H1 (cell line): ENCODE measurements at regions not wholly inside any gene's neighbourhood (a gene's known extent, or its start where the extent isn't known, plus 50 kb on each side); places are given as distances from the start of the nearest gene placed in this dataset.

ENCODE experiments used
- CTCF ChIA-PET: fragments of 300-600 bp; sonication (Branson Sonifier 250); formaldehyde crosslinking; loops from one replicate; lab custom pipeline; 2021; ENCODE audit not compliant: partially characterized antibody; lab: Charles Lee
- POLR2A ChIA-PET: fragments of 300-600 bp; sonication (Branson Sonifier 250); formaldehyde crosslinking; loops from one replicate; lab custom pipeline; 2021; ENCODE audit warnings: inconsistent platforms; ENCODE audit not compliant: partially characterized antibody; lab: Charles Lee
- DNase-seq, 2 experiments: peaks; one replicate each; pipeline versions ENCODE4 v3.0.0 to v3.0.0-alpha.2; 2010 to 2022; ENCODE audit warnings: low spot score in 2 of 2, low read depth in 1 of 2, mixed read lengths in 1 of 2
- FAIRE-seq: peaks from 2 replicates; lab custom pipeline; 2011; peaks lifted over from hg19 to GRCh38; lab: Jason Lieb, UNC
- H2AFZ ChIP-seq: 2 replicates; pipeline ENCODE4 v1.8.1; 2012; ENCODE audit warnings: low read length, inconsistent platforms
- H2AK5ac ChIP-seq: 2 replicates; pipeline ENCODE4 v1.6.1; 2013; ENCODE audit warnings: low read depth, low read length
- H2BK120ac ChIP-seq: replicated peaks from 2 replicates; pipeline ENCODE3; 2013; ENCODE audit warnings: low read depth, low read length, inconsistent platforms
- H2BK12ac ChIP-seq: 2 replicates; pipeline ENCODE4 v1.6.1; 2013; ENCODE audit warnings: low read depth, low read length
- H2BK15ac ChIP-seq: 2 replicates; pipeline ENCODE4 v1.6.1; 2013; ENCODE audit warnings: low read length
- H2BK20ac ChIP-seq: 2 replicates; pipeline ENCODE4 v1.6.1; 2013; ENCODE audit warnings: low read length
- H2BK5ac ChIP-seq: 2 replicates; pipeline ENCODE4 v1.6.1; 2013; ENCODE audit warnings: low read depth, low read length
- H3K14ac ChIP-seq: 2 replicates; pipeline ENCODE4 v1.6.1; 2013; ENCODE audit warnings: inconsistent platforms; ENCODE audit not compliant: insufficient read length
- H3K18ac ChIP-seq: 2 replicates; pipeline ENCODE4 v1.6.1; 2013; ENCODE audit warnings: low read length; ENCODE audit errors: extremely low read depth
- H3K23ac ChIP-seq: 2 replicates; pipeline ENCODE4 v1.6.1; 2013; ENCODE audit warnings: inconsistent platforms; ENCODE audit not compliant: insufficient read length
- H3K23me2 ChIP-seq: 2 replicates; pipeline ENCODE4 v1.6.1; 2013; ENCODE audit warnings: low read depth, low read length
- H3K27ac ChIP-seq: 2 replicates; pipeline ENCODE4 v1.6.1; 2011; ENCODE audit warnings: low read depth, low read length, inconsistent platforms
- H3K27me3 ChIP-seq, 4 experiments: replicated peaks in 1 of 4; 1 replicate in 1 of 4; 2 replicates in 3 of 4; pipeline versions ENCODE4 v1.6.1 to v1.8.1; 2011 to 2013; ENCODE audit warnings: low read length in 3 of 4, mild to moderate bottlenecking in 3 of 4, inconsistent platforms in 2 of 4, mixed read lengths in 2 of 4, moderate library complexity in 1 of 4; ENCODE audit not compliant: control insufficient read depth in 3 of 4, insufficient read depth in 3 of 4; ENCODE audit errors: extremely low read depth in 1 of 4
- H3K36me3 ChIP-seq, 4 experiments: 2 replicates each; pipeline versions ENCODE4 v1.6.1 to v1.8.1; 2011 to 2013; ENCODE audit warnings: mild to moderate bottlenecking in 4 of 4, low read length in 3 of 4, moderate library complexity in 2 of 4, control low read depth in 1 of 4, inconsistent platforms in 1 of 4; ENCODE audit not compliant: insufficient read depth in 4 of 4, control insufficient read depth in 2 of 4
- H3K4ac ChIP-seq: replicated peaks from 2 replicates; pipeline ENCODE3; 2013; ENCODE audit warnings: low read length, low read depth, mixed read lengths, inconsistent platforms; ENCODE audit not compliant: insufficient read length
- H3K4me1 ChIP-seq, 4 experiments: replicated peaks in 1 of 4; 1 replicate in 1 of 4; 2 replicates in 3 of 4; pipeline versions ENCODE4 v1.6.1 to v1.8.1; 2011 to 2013; ENCODE audit warnings: low read length in 3 of 4, inconsistent platforms in 2 of 4, mixed read lengths in 1 of 4; ENCODE audit not compliant: insufficient read depth in 4 of 4, control insufficient read depth in 3 of 4
- H3K4me2 ChIP-seq, 2 experiments: 2 replicates each; pipeline versions ENCODE4 v1.6.1 to v1.8.1; 2011 to 2013; ENCODE audit warnings: low read depth in 2 of 2, low read length in 2 of 2, control low read depth in 1 of 2, inconsistent platforms in 1 of 2, mild to moderate bottlenecking in 1 of 2; ENCODE audit not compliant: insufficient read depth in 1 of 2
- H3K4me3 ChIP-seq, 4 experiments: fragments of 200-600, 300-600 bp in 1 of 4; sonication (generic), shearing (Covaris generic), sonication (Bioruptor Twin) in 1 of 4; 2 replicates each; pipeline versions ENCODE4 v1.5.1 to v1.8.1; 2011 to 2016; ENCODE audit warnings: low read length in 4 of 4, low read depth in 3 of 4, control low read depth in 2 of 4, inconsistent platforms in 2 of 4, mild to moderate bottlenecking in 2 of 4, mixed read lengths in 1 of 4, moderate library complexity in 1 of 4; ENCODE audit not compliant: insufficient read depth in 2 of 4; ENCODE audit errors: extremely low read depth in 1 of 4
- H3K56ac ChIP-seq: replicated peaks from 2 replicates; pipeline ENCODE3; 2013; ENCODE audit warnings: low read depth, mild to moderate bottlenecking, mixed read lengths, low read length, inconsistent platforms; ENCODE audit not compliant: insufficient read length
- H3K79me1 ChIP-seq: 2 replicates; pipeline ENCODE4 v1.6.1; 2013; ENCODE audit warnings: low read depth, low read length, control low read depth
- H3K79me2 ChIP-seq, 2 experiments: 2 replicates each; pipeline versions ENCODE4 v1.6.1 to v1.8.1; 2012 to 2013; ENCODE audit warnings: low read length in 2 of 2, mild to moderate bottlenecking in 2 of 2, inconsistent platforms in 1 of 2; ENCODE audit not compliant: insufficient read depth in 2 of 2, control insufficient read depth in 1 of 2
- H3K9ac ChIP-seq, 4 experiments: replicated peaks in 1 of 4; 1 replicate in 1 of 4; 2 replicates in 3 of 4; pipeline versions ENCODE4 v1.6.1 to v1.8.1; 2011 to 2013; ENCODE audit warnings: low read depth in 3 of 4, low read length in 3 of 4, control low read depth in 2 of 4, mild to moderate bottlenecking in 2 of 4, moderate library complexity in 2 of 4, inconsistent platforms in 1 of 4; ENCODE audit errors: extremely low read depth in 1 of 4
- H3K9me3 ChIP-seq, 2 experiments: 2 replicates each; pipeline versions ENCODE4 v1.6.1 to v1.8.1; 2012 to 2013; ENCODE audit warnings: mild to moderate bottlenecking in 2 of 2, moderate library complexity in 2 of 2, control low read depth in 1 of 2, inconsistent platforms in 1 of 2, low read depth in 1 of 2, low read length in 1 of 2, mixed read lengths in 1 of 2; ENCODE audit not compliant: insufficient read depth in 2 of 2
- H4K20me1 ChIP-seq, 2 experiments: replicated peaks in 1 of 2; 2 replicates each; pipeline versions ENCODE3 to v1.8.1; 2011 to 2013; ENCODE audit warnings: inconsistent platforms in 2 of 2, low read length in 2 of 2, mild to moderate bottlenecking in 1 of 2; ENCODE audit not compliant: insufficient read depth in 2 of 2, control insufficient read depth in 1 of 2
- H4K5ac ChIP-seq: 2 replicates; pipeline ENCODE4 v1.6.1; 2013; ENCODE audit warnings: low read length, low read depth, mixed read lengths, inconsistent platforms; ENCODE audit not compliant: insufficient read length
- H4K8ac ChIP-seq: 2 replicates; pipeline ENCODE4 v1.8.0; 2013; ENCODE audit warnings: mild to moderate bottlenecking, moderate library complexity, low read length, inconsistent platforms; ENCODE audit not compliant: insufficient read depth; ENCODE audit errors: extremely low read depth
- H4K91ac ChIP-seq: replicated peaks from 2 replicates; pipeline ENCODE3; 2013; ENCODE audit warnings: low read length, mixed read lengths, inconsistent platforms; ENCODE audit not compliant: insufficient read length
- BRCA1 ChIP-seq: IDR thresholded peaks from 2 replicates; pipeline ENCODE4 v1.6.1; 2012; ENCODE audit warnings: low read depth, low read length, improper control_type of control experiment
- CBX5 ChIP-seq: fragments of 300-800, 300-1000 bp; sonication (generic); IDR thresholded peaks from 2 replicates; pipeline ENCODE4 v1.7.1; 2016; ENCODE audit warnings: antibody characterized with exemption, low read length, low read depth
- CHD2 ChIP-seq: IDR thresholded peaks from 2 replicates; pipeline ENCODE4 v1.6.1; 2012; ENCODE audit warnings: low read length, improper control_type of control experiment
- JUND ChIP-seq: IDR thresholded peaks from 2 replicates; pipeline ENCODE4 v1.6.1; 2011; ENCODE audit warnings: mild to moderate bottlenecking, improper control_type of control experiment, low read length
- KDM1A ChIP-seq: fragments of 200-600, 300-600 bp; sonication (generic); IDR thresholded peaks from 2 replicates; pipeline ENCODE4 v1.7.1; 2016; ENCODE audit warnings: mild to moderate bottlenecking, low read length, borderline replicate concordance
- NANOG ChIP-seq: IDR thresholded peaks from 2 replicates; pipeline ENCODE4 v1.6.1; 2011; ENCODE audit warnings: low read length, low read depth, mild to moderate bottlenecking, inconsistent platforms; ENCODE audit not compliant: insufficient read depth, poor library complexity, severe bottlenecking
- NRF1 ChIP-seq: IDR thresholded peaks from 2 replicates; pipeline ENCODE4 v1.6.1; 2011; ENCODE audit warnings: mild to moderate bottlenecking, low read depth, low read length, improper control_type of control experiment
- PHF8 ChIP-seq: fragments of 200-600 bp; sonication (generic); conservative IDR thresholded peaks from 2 replicates; pipeline ENCODE4 v1.7.1; 2012; ENCODE audit warnings: low read depth, mild to moderate bottlenecking, inconsistent platforms, low read length, moderate library complexity
- POLR2AphosphoS5 ChIP-seq: IDR thresholded peaks from 2 replicates; pipeline ENCODE4 v1.6.1; 2011; ENCODE audit warnings: low read depth, low read length
- SAP30 ChIP-seq: fragments of 300-600 bp; sonication (generic); IDR thresholded peaks from 2 replicates; pipeline ENCODE4 v1.7.1; 2012; ENCODE audit warnings: low read length, moderate library complexity, mild to moderate bottlenecking, inconsistent platforms; ENCODE audit not compliant: insufficient read depth, insufficient replicate concordance
- SIN3A ChIP-seq, 2 experiments: IDR thresholded peaks in 1 of 2; conservative IDR thresholded peaks in 1 of 2; 2 replicates each; pipeline ENCODE4 v1.6.1; 2011 to 2012; ENCODE audit warnings: low read length in 2 of 2, improper control_type of control experiment in 1 of 2, low read depth in 1 of 2, mild to moderate bottlenecking in 1 of 2
- SIRT6 ChIP-seq: IDR thresholded peaks from one replicate; pipeline ENCODE4 v1.7.1; 2012; ENCODE audit warnings: low read length, inconsistent platforms
- SP4 ChIP-seq: IDR thresholded peaks from 2 replicates; pipeline ENCODE4 v1.6.1; 2012; ENCODE audit warnings: low read length, inconsistent platforms
- TCF12 ChIP-seq: IDR thresholded peaks from 2 replicates; pipeline ENCODE4 v1.6.1; 2011; ENCODE audit warnings: low read depth, mild to moderate bottlenecking, low read length
- ZNF274 ChIP-seq: IDR thresholded peaks from 2 replicates; pipeline ENCODE4 v1.7.0; 2012; ENCODE audit warnings: low read length, borderline replicate concordance; ENCODE audit errors: extremely low read depth
- TF ChIP-seq, protein P1 (sequence below): IDR thresholded peaks from 2 replicates; pipeline ENCODE4 v1.6.1; 2012; ENCODE audit warnings: inconsistent platforms

DNA sequence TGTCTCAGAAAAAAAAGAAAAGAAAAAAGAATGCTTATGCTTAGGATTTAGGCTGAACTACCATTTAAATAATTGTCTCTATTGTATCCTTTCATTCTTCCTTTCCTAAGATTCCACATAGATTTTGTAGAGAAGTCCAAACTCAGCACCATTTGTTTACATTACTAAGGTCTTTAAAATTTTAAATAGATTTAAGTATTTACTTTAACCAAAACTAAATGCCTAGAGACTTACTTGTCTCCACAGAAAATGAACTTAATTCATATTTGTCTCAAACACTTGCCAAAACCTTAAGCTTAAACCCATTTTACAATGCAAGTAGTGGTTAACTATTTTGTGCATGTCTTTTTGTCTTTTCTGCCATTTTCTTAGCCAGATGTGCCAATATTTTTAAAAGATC lies 54.1 kb upstream of the ABI1 start:
- no peak overlapping the region for H2BK12ac ChIP-seq
- no peak overlapping the region for H3K23ac ChIP-seq
- H2BK5ac ChIP-seq, result no peak overlapping the region
- CTCF ChIA-PET, result no interaction called here
- no peak overlapping the region for H3K4ac ChIP-seq
- FAIRE-seq (no peak), DNase-seq (no peak)
- H3K79me2 ChIP-seq, result no peaks in the 10 kb centered on the region
- H3K27me3 ChIP-seq, result no peaks in the 10 kb centered on the region
- no peak overlapping the region for H2AK5ac ChIP-seq
- H3K4me2 ChIP-seq, result no peak overlapping the region
- H3K9ac ChIP-seq, result no peak overlapping the region
- H3K9me3 ChIP-seq, result no peaks in the 10 kb centered on the region
- no peaks in the 10 kb centered on the region for H4K20me1 ChIP-seq
- no peaks in the 10 kb centered on the region for H3K4me1 ChIP-seq
- no peaks in the 10 kb centered on the region for H3K36me3 ChIP-seq
- no peak overlapping the region for H4K5ac ChIP-seq
- POLR2A ChIA-PET, result no interaction called here
- H3K79me1 ChIP-seq, result no peaks in the 10 kb centered on the region
- no peak overlapping the region for H2BK15ac ChIP-seq
- H4K91ac ChIP-seq, result no peak overlapping the region
- H2BK120ac ChIP-seq, result no peak overlapping the region
- H4K8ac ChIP-seq, result no peak overlapping the region
- H3K4me3 ChIP-seq, result no peak overlapping the region
- H3K56ac ChIP-seq, result no peak overlapping the region
- no peak overlapping the region for H2AFZ ChIP-seq
- H3K14ac ChIP-seq, result no peak overlapping the region
- no peak overlapping the region for H3K18ac ChIP-seq
- H3K23me2 ChIP-seq, result no peaks in the 10 kb centered on the region
- no peak overlapping the region for H3K27ac ChIP-seq
- H2BK20ac ChIP-seq, result no peak overlapping the region
- TF ChIP-seq KDM1A, result no peak
- TF ChIP-seq SIN3A (conservative IDR thresholded peaks at IDR 0.05 in 1 of 2, IDR thresholded peaks at IDR 0.05 in 1 of 2; ENCODE audit: low read depth in 1 of 2, low read length in 2 of 2), result no peak
- TF ChIP-seq SP4, result no peak
- TF ChIP-seq SIRT6, result no peak
- no peak for TF ChIP-seq BRCA1
- no peak for TF ChIP-seq CBX5
- TF ChIP-seq, protein P1, sequence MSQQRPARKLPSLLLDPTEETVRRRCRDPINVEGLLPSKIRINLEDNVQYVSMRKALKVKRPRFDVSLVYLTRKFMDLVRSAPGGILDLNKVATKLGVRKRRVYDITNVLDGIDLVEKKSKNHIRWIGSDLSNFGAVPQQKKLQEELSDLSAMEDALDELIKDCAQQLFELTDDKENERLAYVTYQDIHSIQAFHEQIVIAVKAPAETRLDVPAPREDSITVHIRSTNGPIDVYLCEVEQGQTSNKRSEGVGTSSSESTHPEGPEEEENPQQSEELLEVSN, result no peak
- TF ChIP-seq ZNF274, result no peak
- no peak for TF ChIP-seq JUND
- no peak for TF ChIP-seq SAP30
- no peak for TF ChIP-seq NRF1
- TF ChIP-seq PHF8, result no peak
- no peak for TF ChIP-seq POLR2AphosphoS5
- no peak for TF ChIP-seq NANOG
- no peak for TF ChIP-seq CHD2
- no peak for TF ChIP-seq TCF12
